ENCODE measurements at regions not wholly inside any gene's neighbourhood (a gene's known extent, or its start where the extent isn't known, plus 50 kb on each side); places are given as distances from the start of the nearest gene placed in this dataset.
"Not testable (repeated sequence)": the region's sequence is repeated elsewhere in the genome, so short reads cannot be mapped to it uniquely, and the experiment has no call there.

DNA sequence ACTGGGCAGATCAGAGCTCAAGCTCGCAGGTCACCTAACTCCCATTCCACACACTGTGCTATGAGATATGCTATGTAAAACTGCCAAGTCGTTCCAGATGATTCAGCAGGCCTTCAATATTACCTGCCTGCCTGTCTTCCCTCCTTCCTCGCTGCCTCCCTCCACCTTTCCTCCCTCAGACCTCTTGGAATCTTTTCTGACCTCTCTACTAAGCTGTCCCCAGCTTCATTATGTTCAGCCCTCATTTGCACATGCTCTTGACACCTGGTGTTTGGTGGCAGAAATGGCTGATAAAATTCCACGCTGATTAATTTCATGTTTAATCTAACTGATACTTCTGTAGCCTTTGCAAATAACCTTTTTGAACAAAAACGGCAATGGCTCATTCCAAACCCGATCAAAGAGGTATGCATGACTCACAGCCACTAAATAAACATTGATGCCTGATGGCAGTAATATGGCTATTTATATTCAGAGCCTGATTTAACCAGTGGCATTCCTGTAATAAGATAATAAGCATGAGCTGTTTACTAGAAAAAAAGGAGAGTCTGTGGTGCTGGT, 130.8 kb upstream of the EGLN3 start:
- peak; percentile 18 for DNase-seq

DNA sequence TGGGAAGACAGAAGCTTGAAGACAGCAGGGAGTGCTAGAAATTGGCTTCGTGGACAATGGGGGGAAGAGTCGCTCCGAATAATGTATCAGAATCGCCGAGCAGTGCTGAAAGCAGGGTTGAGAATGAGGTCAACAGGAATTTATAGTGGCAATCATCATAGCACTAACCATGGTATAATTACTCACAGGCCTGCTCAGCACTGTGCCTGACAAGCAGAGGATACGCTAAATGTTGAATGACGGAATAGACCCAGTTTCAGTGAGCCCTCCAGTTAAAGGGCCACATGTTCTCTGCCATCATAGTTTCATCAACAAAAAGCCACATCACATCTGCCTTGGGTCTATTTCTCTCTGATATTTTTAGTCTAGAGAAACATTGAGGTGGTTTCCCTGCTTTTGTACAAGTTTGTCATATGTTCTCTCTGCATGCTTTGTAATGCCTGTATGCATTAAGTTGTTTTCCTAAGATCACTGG, 130.3 kb upstream of the EGLN3 start:
- DNase-seq = peak; percentile 89

DNA sequence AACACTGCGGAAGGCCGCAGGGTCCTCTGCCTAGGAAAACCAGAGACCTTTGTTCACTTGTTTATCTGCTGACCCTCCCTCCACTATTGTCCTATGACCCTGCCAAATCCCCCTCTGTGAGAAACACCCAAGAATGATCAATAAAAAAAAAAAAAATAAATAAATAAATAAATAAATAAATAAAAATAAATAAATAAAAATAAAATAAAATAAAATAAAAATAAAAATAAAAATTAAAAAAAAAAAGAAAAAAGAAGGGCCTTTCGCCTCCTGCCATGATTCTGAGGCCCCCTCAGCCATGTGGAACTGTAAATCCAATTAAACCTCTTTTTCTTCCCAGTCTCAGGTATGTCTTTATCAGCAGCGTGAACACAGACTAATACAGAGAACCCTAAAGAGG, 128.8 kb upstream of the EGLN3 start:
- not testable (repeated sequence) for DNase-seq

DNA sequence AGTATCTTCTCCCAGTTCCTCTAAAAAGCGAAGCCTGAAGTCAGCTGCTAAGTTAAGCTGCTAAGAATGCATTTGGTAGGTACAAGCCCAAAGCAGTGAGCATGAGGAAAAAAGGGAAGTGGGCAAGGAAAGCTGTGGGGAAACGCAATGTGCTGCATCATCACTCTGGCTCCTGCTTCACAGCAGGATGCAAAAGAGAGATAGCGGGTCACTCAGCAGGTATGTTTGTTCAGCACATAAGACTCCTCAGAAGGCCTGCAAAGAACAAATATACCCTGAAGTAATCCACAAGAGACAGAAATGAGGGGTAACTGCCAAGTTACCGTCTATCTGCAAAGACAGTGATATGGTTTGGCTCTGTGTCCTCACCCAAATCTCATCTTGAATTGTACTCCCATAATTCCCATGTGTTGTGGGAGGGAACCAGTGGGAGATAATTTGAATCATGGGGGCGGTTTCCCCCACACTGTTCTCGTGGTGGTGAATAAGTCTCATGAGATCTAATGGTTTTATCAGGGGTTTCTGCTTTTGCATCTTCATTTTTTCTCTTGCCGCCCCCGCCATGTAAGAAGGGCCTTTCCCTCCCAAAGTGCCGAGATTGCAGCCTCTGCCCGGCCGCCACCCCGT, 127.4 kb upstream of the EGLN3 start:
- no peak for DNase-seq

DNA sequence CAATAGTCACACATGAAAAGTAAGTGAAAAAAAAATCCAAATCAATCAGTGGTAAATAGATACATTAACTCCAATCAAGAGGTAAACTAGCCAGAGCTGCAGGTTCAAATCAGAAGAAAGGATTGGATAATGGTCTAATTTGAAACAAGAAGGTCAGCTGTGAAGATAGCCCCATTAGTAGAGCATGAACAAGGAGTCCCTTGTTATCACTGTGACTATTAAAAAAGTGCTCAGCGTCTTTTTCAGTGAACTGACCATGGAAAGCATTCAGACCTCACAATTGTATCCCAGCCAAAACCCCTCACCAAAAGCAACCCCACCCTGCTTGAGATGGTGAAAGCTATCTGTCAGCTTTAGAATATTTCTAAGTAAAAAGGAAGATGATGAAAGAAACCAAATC, 125.0 kb upstream of the EGLN3 start:
- DNase-seq = no peak

DNA sequence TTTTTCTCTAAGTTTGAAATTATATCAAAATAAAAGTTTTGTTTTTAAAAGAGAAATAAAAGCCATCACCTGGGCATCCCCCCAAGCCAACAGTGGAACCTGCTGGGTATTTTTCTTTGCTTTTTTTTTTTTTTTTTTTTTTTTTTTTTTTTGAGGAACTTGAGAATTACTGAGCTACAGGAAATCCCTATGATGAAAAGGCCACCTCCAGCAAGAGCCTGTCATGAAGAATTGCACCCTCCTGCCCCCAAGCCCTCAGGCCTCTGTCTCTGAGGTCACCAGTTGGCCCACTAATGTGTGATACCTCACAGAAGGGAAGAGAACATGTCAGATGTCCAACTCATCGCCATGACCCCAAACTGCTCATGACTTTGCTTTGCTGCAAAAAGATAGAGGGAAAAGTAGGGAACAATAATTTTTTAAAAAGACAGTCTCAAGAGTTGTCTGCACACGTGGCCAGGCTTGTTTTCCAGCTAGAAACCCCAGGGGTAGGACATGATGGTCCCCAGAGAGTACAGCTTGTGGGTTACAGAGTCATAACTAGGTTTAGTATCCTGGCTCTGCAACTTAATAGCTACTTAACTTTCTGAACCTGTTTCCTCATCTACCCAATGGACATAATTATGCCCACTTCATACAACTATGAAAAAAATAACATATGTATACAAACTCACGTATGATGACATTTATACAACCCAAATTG, 124.3 kb upstream of the EGLN3 start:
- DNase-seq = no peak

DNA sequence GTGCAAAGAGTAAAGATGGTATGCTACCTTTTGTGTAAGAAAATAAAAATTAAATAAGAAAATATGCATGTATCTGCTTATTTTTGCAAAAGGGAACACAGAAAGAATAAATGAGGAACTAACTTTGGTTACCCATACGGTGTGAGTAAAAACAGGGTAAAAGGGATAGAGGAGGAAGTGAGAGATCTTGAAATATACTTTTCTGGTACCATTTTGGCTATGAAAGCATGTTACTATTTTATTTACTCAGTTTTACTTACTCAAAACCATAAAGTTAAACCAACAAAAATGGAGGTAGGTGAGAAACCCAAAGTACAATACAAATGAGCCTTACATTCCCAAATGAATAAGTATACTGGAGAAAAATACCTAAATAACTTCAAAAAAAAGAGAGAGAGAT, 122.0 kb upstream of the EGLN3 start:
- no peak for DNase-seq

DNA sequence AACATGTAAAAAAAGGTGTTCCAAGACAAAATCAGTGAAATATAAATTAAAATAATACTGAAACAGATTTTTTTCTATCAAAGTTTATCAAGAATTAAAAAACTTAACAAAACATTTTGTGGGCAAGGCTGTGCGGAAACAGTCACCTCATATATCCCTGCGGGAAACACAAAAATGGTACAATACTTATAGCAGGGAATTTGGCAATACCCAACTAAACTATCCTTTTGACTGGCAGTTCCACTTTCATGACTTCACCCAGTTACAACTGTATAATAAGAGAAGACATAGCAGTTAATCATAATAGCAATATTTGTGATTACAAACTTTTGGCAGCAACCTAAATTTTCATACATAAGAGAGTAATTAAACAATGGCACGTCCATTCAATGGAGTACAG, 121.5 kb upstream of the EGLN3 start:
- no peak for DNase-seq

DNA sequence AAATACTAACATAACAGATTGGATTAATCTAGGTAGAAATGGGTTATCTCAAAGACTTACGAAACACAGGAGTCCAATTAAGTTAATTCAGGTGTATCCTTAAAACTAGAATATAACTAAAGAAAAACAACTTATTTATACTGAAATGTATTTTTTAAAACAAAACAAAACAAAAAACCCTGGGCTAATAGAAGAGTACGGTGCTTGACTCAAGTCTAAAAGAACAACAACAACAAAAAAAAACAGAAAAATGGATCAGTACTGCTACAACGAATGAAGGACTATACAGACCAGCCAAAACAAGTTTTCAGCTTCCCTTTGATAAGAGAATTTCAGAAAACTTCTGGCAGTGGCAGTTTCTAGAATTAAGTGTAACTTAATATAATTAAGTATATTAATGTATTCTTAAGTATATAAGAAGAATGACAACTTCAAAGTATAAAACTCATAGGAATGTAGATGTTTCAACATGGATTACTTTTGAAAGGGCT, 120.1 kb upstream of the EGLN3 start:
- DNase-seq = no peak

DNA sequence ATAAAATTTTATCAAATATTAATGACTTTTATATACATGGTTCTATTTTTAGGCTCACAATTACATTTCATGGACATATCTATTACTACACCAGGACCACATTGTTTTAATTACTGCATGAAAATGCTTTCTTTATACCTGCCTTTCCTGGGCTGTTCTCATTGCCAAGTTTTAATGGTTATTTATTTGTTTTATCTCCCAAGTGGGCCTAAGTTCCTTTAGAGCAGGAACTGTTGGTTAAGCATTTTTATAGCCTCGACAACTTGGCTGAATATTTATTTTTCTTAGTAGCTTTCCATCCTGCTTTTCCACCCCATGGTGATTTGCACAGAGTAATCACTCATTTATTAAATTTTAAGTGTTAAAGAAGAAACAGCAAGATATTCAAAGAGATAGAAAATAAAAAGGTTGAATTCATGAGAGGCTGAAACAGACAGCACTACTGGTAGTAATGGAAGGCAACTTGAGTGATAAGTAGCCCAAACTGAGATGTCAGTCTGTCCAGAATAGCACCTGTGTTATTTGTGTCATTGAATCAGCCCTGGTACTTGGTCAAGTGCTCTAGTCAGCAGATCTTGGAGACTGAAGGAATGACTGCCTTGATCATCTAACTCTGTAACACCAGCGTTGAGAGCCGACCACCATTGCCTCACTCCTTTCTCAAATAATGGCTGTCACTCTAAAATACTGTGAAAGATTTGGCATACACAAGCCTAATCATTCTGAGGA, 119.1 kb upstream of the EGLN3 start:
- no peak for DNase-seq

DNA sequence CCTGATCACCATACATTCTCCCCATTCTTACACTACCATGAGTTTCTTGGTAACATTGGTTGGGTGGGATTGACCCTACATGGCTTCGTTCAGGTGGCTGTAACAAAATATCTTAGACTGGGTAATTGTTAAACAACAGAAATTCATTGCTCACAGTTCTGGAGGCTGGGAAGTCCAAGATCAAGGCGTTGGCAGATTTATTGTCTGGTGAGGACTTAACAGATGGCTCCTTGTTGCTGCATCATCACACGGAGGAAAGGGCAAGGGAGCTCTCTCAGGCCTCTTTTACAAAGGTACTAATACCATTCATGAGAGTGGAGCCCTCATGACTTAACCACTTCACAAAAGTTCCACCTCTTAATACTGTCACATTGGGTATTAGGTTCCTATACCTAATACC, 116.7 kb upstream of the EGLN3 start:
- DNase-seq = no peak

DNA sequence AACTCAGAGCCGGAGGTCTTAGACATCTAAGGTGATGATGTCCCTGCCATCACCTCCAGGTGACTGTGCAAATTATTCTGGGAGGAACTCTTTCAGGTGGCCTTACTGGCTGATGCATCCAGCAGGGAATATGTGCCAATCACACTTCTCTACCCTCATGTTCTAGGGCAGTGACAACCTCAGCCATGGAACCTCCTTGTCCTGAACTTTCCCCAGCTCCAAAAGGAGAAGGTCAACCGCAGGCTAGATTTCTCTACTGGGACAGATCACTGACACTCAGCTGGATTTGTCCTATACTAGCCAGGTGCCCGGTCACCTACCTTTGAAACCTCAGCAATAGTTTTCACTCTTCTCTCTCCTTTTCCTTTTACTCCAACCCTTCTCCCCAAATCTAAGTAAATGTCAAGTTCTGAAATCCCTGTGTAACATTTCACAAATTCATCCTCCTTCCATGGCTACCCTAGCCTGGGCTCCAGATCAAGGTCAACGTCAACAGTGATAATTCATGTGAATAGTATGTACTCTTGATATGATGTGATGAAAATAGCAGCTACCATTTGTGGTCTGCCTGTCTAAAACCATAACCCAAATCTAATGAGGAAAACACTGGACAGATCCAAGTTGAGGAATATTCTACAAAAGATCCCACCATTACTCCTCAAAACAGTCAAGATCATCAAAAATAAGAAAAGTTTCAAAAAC, 115.0 kb upstream of the EGLN3 start:
- DNase-seq = no peak

DNA sequence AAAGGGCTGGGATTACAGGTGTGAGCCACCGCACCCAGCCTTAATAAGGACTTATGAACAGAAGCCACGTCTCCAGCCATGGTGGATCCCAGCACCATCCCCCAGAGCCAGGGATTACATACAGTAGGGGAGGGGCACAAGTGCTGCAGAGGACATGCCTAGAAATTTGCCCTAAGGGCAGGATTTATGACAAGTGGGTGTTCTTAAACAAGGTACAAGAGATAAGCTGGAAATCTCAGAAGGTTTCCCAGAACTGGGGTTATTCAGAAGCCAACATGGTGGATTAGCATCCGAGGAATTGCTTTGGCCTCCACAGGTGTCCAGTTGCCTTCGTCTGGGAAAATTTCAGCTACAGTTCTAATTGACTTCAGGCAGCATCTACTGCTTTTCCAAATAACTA, 114.4 kb upstream of the EGLN3 start:
- no peak for DNase-seq

DNA sequence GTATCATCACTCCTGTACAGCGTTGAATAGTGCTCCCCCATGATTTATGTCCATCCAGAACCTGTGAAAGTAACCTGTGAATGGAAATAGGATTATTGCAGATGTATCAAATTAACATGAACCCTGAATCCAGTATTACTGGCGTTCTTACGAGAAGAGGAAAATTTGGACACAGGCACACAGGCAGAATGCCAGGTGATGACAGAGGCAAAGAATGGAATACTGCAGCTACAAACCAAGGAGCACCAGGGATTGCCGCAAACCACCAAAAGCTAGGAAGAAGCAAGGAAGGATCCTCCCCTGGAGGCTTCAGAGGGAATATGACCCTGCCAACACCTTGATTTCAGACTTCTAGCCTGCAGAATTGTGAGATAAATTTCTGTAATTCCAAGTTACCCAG, 113.5 kb upstream of the EGLN3 start:
- no peak for DNase-seq

DNA sequence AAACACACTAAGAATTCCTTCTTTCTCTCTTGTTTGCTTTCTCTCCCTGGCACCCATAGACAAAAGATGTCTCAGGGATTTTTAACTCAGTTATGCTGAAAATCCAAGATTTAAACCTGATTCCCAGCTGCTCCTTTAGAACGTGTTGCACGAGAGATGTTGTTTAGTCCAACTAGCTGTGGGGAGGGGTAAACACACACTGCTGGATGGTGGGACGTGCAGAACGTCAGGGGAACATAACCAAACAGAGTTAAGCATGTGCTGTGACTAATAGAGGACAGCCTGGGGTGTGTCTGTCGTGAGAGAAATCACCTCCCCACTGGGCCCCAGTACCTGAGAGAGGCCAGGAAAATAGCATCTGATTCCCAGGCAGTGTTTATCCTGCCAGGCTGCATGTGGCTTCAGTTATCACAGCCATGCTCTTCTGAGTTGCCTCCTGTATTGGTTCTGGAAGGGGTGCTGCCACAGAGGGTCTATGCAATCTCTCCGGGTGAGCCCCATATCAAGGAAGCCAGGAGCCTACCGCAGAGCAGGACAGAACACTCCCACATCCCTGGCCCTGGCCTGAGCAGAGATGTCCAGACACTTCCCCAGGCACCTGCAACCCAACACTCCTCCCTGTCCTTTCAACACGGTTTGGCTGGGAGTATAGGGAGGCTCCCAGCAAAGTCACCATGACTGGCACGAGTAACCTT, 112.7 kb upstream of the EGLN3 start:
- peak; percentile 7 for DNase-seq

DNA sequence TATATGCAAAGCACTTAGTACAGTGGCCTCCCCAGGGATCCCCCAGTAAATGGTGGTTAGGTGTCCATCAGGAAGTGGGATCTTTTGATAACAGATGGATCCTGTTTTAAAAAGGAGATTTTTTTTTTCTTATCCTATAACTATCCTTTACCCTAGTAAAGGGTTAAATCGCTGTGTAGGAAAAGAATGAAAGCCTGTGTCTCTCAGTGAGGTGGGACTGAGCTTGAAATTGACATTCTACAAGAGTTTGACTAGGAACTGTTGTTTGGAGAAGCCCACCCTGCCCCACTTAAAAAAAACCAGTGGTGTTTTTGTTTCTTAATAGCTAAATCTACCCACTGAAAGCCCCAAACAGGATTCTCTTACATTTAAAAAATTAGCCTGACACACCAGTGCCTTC, 112.2 kb upstream of the EGLN3 start:
- no peak for DNase-seq

DNA sequence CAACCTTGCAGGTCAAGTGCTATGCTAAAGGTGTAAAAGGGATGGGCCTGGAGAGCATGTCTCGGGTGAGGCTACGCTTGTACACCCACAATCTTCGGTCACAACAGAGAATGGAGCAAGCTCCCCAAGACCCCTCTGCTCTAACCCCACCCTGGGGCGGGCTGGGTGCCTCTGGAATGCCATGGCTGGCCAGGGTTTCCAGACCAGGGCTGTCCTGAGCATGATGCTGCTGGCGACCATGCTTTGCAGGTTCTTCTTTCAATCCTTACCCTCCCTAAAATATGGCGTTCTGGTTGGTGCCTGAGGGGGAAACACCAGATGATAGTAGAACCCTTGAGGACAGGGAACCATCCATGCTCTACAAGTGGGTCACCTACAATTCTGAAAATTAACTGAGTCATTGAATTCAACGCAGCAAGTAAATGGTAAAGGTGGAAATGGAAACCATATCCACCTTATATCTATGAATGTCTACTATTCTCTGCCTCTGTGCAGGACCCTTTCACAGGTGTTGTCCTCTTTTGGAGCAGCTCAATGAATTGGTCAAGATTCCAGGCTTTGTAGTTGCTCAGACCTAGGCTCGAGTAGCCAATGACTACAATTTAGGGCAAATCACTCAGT, 111.6 kb upstream of the EGLN3 start:
- DNase-seq = no peak

DNA sequence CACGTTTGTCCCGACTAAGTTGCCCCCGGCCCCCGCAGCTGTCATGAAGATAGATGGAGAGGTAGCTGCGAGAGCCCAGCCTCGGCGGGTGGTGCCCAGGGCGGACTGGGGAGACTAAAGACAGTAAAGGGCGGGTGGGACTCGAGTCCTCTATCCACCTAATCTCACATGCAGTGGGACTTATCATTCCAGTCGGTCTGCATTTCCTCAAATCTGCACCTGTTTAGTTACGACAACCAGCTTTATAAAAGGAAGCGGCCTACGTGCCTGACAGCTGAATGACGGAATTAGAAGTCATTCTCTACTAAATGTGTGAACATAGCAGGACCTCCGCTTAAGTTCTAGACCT, 109.8 kb upstream of the EGLN3 start:
- DNase-seq = no peak

DNA sequence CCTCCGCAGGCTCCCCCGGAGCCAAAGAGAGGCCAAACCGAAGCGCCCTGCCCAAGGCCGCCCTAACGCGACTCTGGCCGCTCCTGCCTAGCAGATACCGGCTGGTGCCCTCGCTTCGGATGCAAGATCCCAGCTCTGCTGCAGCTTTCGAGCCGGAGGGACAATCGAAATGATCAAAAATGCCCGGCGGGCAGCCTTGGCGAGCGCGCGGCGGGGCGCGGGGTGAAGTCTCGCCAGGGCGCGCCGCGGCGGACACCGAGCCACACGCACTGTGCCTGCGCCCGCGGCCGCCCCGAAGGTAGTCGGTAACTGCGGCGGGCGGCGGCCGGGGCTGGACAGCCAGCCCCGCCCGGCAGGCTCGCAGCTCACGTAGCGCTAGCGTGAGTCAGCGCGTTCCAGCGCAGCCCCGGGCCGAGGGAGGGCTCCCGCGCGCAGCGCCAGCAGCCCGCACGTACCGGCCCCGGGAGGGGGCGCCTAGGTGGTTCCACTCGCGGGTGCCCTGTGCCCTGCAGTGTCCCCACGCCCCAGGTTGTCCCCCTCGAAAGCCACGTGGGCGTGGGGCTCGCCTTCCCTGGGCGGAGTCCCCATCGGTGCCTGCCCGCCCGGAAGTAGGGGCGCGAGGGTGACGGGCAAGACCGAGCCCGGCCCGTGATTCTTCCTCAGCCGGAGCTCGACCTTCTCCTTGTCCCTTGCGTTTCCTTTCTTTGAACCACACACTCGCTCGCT, 109.2 kb upstream of the EGLN3 start:
- peak; percentile 55 for DNase-seq

DNA sequence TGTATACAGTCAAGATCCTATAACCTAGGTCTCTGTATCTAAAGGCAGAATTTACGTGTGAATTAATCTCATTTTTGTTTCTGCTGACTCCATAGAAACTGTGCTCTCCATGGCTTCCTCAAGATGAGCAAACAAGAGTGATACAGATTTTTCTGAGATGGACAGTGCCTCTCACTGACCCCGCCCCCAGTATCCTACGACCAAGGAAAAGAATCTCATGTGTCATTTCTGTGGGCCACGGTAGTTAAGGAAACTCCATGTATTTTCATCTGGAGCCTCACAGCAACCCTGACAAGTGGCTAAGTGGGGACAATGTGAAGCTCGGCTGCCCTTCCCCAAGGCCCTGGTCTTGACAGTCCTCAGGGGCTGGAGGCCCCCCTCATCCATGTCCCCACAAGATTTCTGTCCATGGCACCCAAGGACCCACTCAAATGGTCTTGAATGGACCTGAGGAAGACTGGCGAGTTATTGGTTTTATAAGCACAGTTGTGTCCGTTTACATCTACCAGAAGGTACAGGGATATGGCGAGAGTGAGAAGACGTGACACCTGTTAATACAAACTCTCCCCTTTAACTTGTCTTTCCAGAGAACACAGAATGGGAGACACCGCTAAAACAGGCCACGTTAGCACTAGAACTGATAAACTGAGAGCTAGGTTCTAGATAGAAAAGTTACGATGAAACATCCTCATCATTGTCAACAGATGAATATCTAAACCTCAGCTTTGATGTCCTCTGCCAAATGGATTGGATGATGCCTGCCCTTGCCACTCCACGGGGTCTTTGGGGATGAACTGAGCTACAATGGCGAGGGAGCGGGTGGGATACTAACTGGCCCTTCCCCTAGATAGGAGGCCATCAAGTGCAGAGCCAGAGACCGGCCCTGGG, 108.4 kb upstream of the EGLN3 start:
- peak; percentile 43 for DNase-seq
